Body of pancreas (tissue), 4 donors: ENCODE measurements at regions not wholly inside any gene's neighbourhood (a gene's known extent, or its start where the extent isn't known, plus 50 kb on each side); places are given as distances from the start of the nearest gene placed in this dataset.

Source experiments
- CTCF ChIP-seq, 7 experiments: fragments of 450-650 bp in 4 of 7; fragments of 200-600 bp in 3 of 7; sonication (generic) in 3 of 7; IDR thresholded peaks; one replicate each; pipeline ENCODE4 v1.5.1; 2016 to 2019; ENCODE audit warnings: antibody characterized with exemption in 7 of 7
- POLR2A ChIP-seq, 3 donors: fragments of 450-650 bp; IDR thresholded peaks; one replicate each; pipeline ENCODE4 v1.6.1; 2016; ENCODE audit warnings: antibody characterized with exemption in 3 of 3, mild to moderate bottlenecking in 2 of 3

- TF ChIP-seq CTCF (IDR thresholded peaks at IDR 0.05) (no peak), POLR2A (IDR thresholded peaks at IDR 0.05) (no peak)
These were observed 202.2 kb downstream of the RNF152 start for GRCh38 chr18:61690418-61691138.
